Smooth muscle cell (in vitro differentiated cells): ENCODE measurements at regions not wholly inside any gene's neighbourhood (a gene's known extent, or its start where the extent isn't known, plus 50 kb on each side); places are given as distances from the start of the nearest gene placed in this dataset.

Experiments
- DNase-seq: peaks from one replicate; lab custom pipeline; 2025; ENCODE audit not compliant: unreplicated experiment; lab: John Stamatoyannopoulos, UW
- H2AFZ ChIP-seq: fragments of 200-600 bp; sonication (generic); 2 replicates; pipeline ENCODE4 v1.6.0; 2016; ENCODE audit warnings: antibody characterized with exemption, low read depth, mild to moderate bottlenecking
- H3F3A ChIP-seq: fragments of 200-600 bp; sonication (generic); 2 replicates; pipeline ENCODE4 v1.6.0; 2017; ENCODE audit warnings: antibody characterized with exemption, low read depth
- H3K27ac ChIP-seq: fragments of 200-600 bp; sonication (generic); 2 replicates; pipeline ENCODE4 v1.5.1; 2016; ENCODE audit warnings: low read depth, mild to moderate bottlenecking
- H3K27me3 ChIP-seq: fragments of 200-600 bp; sonication (generic); 2 replicates; pipeline ENCODE4 v1.6.1; 2016; ENCODE audit warnings: low read depth, mild to moderate bottlenecking
- H3K36me3 ChIP-seq: fragments of 200-600 bp; sonication (generic); 2 replicates; pipeline ENCODE4 v1.5.1; 2016; ENCODE audit warnings: low read depth
- H3K4me1 ChIP-seq: fragments of 200-600 bp; sonication (generic); 2 replicates; pipeline ENCODE4 v1.5.1; 2016; ENCODE audit warnings: low read depth
- H3K4me2 ChIP-seq: fragments of 200-600 bp; sonication (generic); 2 replicates; pipeline ENCODE4 v1.6.0; 2016; ENCODE audit warnings: mild to moderate bottlenecking
- H3K4me3 ChIP-seq: fragments of 200-600 bp; sonication (generic); 2 replicates; pipeline ENCODE4 v1.5.1; 2016; ENCODE audit warnings: mild to moderate bottlenecking
- H3K79me2 ChIP-seq: fragments of 200-600 bp; sonication (generic); 2 replicates; pipeline ENCODE4 v1.6.0; 2016; ENCODE audit warnings: low read depth, mild to moderate bottlenecking
- H3K9ac ChIP-seq: fragments of 200-600 bp; sonication (generic); 2 replicates; pipeline ENCODE4 v1.6.0; 2016; ENCODE audit warnings: low read depth
- H3K9me3 ChIP-seq: fragments of 200-600 bp; sonication (generic); replicated peaks from 2 replicates; pipeline ENCODE4 v1.5.1; 2016; ENCODE audit warnings: low read depth
- H4K20me1 ChIP-seq: fragments of 200-600 bp; sonication (generic); 2 replicates; pipeline ENCODE4 v1.6.0; 2016; ENCODE audit warnings: low read depth
- WGBS: methylation state at CpG from one replicate; pipeline ENCODE4 v1.1.7; 2016; ENCODE audit warnings: low lambda C conversion rate; 5-methylcytosine and 5-hydroxymethylcytosine counted together
- TF ChIP-seq, protein P1 (sequence below): fragments of 200-600 bp; sonication (generic); IDR thresholded peaks from 2 replicates; pipeline ENCODE4 v1.5.1; 2017; ENCODE audit warnings: borderline replicate concordance, mild to moderate bottlenecking, antibody characterized with exemption; ENCODE audit not compliant: insufficient read depth, poor library complexity, severe bottlenecking

DNA sequence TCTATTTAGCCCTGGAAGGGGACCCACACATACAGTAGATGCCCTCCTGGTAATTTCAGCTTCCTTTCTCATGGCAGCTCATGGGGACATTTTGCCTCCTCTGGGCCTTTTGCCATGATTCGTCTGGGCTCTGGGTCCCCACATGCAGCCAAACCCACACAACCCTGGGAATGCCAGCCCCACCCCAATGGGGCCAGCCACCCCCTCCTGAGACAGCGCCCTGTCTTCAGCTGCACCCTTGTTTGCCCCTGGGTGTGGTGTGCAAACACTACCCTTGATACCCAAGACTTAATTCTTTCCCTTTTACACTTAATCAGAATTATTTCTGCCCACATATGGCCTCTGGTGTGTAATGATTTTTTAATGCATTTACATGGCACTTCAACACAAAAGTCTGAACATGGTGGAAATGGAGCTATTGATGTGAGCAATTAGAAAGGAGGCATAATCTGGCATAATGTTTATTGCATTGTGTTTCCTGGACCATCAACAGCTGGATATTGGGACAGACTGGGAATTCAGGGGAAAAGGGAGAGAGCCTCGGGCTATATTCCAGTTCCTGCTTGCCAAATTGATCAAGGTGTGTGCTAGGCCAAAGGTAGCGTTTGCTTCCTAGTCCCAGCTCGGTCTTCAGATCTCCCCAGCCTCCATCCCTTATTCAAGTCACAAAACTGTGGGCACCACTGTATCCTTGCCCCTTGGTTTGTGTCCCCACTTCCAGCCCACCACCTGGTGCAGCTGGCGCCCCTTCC lies 85.0 kb upstream of the ANO1 start:
- TF ChIP-seq, protein P1, sequence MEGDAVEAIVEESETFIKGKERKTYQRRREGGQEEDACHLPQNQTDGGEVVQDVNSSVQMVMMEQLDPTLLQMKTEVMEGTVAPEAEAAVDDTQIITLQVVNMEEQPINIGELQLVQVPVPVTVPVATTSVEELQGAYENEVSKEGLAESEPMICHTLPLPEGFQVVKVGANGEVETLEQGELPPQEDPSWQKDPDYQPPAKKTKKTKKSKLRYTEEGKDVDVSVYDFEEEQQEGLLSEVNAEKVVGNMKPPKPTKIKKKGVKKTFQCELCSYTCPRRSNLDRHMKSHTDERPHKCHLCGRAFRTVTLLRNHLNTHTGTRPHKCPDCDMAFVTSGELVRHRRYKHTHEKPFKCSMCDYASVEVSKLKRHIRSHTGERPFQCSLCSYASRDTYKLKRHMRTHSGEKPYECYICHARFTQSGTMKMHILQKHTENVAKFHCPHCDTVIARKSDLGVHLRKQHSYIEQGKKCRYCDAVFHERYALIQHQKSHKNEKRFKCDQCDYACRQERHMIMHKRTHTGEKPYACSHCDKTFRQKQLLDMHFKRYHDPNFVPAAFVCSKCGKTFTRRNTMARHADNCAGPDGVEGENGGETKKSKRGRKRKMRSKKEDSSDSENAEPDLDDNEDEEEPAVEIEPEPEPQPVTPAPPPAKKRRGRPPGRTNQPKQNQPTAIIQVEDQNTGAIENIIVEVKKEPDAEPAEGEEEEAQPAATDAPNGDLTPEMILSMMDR: no peak
- Histone ChIP-seq H3K4me2 (no peak overlapping the region), H3K4me1 (no peaks in the 10 kb centered on the region), H3K27ac (no peak overlapping the region), H3F3A (no peaks in the 10 kb centered on the region), H3K36me3 (no peaks in the 10 kb centered on the region), H3K79me2 (no peaks in the 10 kb centered on the region), H3K4me3 (no peak overlapping the region), H4K20me1 (no peaks in the 10 kb centered on the region), H3K9ac (no peak overlapping the region), H3K27me3 (peaks cover 28% of the 10 kb centered on the region), H2AFZ (no peak overlapping the region), H3K9me3 (no peaks in the 10 kb centered on the region)
- WGBS: 95% methylated on average over 6 of the region's 6 CpGs
- DNase-seq: no peak

DNA sequence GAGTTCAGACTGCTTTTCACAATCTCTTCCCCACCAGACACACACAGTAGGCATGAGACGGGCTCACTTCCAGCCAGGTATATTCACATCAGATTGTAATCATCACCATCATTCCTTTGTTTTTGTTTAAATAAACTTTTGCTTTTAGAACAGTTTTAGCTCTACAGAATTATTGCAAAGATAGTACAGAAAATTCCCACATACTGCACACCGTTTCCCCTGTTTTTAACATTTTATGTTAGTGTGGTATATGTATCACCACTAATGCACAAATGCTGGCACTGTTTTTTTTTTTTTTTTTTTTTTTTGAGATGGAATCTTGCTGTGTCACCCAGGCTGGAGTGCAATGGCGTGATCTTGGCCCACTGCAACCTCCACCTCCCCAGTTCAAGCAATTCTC lies 83.3 kb upstream of the ANO1 start:
- Histone ChIP-seq H3K4me3 (no peak overlapping the region), H3K4me1 (no peaks in the 10 kb centered on the region), H3F3A (no peaks in the 10 kb centered on the region), H3K9me3 (no peaks in the 10 kb centered on the region), H3K79me2 (no peaks in the 10 kb centered on the region), H3K4me2 (no peak overlapping the region), H3K27me3 (peaks cover 12% of the 10 kb centered on the region), H3K9ac (no peak overlapping the region), H3K27ac (no peak overlapping the region), H4K20me1 (no peaks in the 10 kb centered on the region), H3K36me3 (no peaks in the 10 kb centered on the region), H2AFZ (no peak overlapping the region)
- DNase-seq: no peak
- 91% methylated on average over 3 of the region's 3 CpGs for WGBS
- TF ChIP-seq, protein P1: no peak

DNA sequence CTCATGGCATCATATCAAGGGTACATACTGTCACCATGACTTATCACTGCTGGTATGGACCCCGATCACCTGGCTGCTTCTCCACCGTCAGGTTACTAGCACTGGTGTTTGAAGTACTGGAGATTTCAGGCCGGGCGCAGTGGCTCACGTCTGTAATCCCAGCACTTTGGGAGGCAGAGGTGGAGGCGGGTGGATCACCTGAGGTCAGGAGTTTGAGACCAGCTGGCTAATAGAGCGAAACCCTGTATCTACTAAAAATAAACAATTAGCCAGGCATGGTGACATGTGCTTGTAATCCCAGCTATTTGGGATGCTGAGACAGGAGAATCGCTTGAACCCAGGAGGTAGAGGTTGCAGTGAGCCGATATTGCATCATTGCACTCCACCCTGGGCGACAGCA lies 82.4 kb upstream of the ANO1 start:
- Histone ChIP-seq H3K9me3 (no peaks in the 10 kb centered on the region), H3F3A (no peaks in the 10 kb centered on the region), H3K9ac (no peak overlapping the region), H3K27me3 (peaks cover 6% of the 10 kb centered on the region), H3K36me3 (no peaks in the 10 kb centered on the region), H4K20me1 (no peaks in the 10 kb centered on the region), H2AFZ (no peak overlapping the region), H3K27ac (no peak overlapping the region), H3K4me3 (no peak overlapping the region), H3K79me2 (no peaks in the 10 kb centered on the region), H3K4me1 (no peaks in the 10 kb centered on the region), H3K4me2 (no peak overlapping the region)
- DNase-seq: no peak
- 92% methylated on average over 10 of the region's 10 CpGs for WGBS
- TF ChIP-seq, protein P1: no peak

DNA sequence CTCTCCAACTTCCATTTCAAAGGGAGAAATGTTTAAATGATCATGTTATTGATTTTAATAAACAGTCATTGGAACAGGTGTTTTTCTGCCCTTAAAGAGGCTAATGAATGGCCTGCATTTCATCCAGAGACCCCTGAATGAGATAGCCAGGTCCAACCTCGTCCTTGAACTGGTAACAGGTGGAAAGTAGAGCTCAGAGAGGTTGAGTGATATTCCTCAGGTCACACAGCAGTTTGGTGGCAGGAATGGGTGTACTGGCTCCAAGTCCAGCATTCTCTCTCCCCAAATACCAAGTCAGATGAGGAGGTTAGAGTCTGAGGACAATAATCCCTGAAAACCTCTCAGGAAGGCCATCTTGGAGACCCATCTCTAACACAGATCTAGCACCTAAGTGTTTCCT lies 81.7 kb upstream of the ANO1 start:
- Histone ChIP-seq H3K79me2 (no peaks in the 10 kb centered on the region), H3K4me1 (no peaks in the 10 kb centered on the region), H3K36me3 (no peaks in the 10 kb centered on the region), H4K20me1 (no peaks in the 10 kb centered on the region), H3K27me3 (peaks cover 2% of the 10 kb centered on the region), H3K9me3 (no peaks in the 10 kb centered on the region), H3K4me2 (no peak overlapping the region), H2AFZ (no peak overlapping the region), H3K9ac (no peak overlapping the region), H3F3A (no peaks in the 10 kb centered on the region), H3K4me3 (no peak overlapping the region), H3K27ac (no peak overlapping the region)
- DNase-seq: no peak
- TF ChIP-seq, protein P1: no peak
- WGBS: 69% methylated on average over 1 of the region's 1 CpG
